ENCODE measurements at regions not wholly inside any gene's neighbourhood (a gene's known extent, or its start where the extent isn't known, plus 50 kb on each side); places are given as distances from the start of the nearest gene placed in this dataset.

DNA sequence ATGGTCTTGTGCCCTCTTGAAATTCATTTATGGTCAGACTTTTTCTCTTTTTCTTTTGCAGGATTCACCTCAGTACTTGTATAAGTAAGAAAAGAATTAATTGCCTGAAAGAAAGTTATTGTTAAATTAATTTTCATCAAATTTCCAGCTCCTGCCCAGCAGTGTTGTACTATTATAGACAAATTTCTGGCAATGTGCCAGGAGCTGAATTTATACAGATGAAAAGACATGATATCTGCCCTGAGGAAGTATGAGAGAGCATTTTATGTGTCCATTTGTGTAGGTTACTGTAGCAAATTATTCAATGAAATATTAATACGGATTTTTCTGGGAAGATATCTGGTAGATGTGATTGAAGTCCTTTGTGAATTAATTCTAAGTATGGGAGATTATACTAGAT, 2371.5 kb upstream of the TENM3 start:
- TF ChIP-seq, protein P1, sequence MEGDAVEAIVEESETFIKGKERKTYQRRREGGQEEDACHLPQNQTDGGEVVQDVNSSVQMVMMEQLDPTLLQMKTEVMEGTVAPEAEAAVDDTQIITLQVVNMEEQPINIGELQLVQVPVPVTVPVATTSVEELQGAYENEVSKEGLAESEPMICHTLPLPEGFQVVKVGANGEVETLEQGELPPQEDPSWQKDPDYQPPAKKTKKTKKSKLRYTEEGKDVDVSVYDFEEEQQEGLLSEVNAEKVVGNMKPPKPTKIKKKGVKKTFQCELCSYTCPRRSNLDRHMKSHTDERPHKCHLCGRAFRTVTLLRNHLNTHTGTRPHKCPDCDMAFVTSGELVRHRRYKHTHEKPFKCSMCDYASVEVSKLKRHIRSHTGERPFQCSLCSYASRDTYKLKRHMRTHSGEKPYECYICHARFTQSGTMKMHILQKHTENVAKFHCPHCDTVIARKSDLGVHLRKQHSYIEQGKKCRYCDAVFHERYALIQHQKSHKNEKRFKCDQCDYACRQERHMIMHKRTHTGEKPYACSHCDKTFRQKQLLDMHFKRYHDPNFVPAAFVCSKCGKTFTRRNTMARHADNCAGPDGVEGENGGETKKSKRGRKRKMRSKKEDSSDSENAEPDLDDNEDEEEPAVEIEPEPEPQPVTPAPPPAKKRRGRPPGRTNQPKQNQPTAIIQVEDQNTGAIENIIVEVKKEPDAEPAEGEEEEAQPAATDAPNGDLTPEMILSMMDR (IDR thresholded peaks at IDR 0.05; ENCODE audit: insufficient read depth, low read length), result no peak
- H3K4me3 ChIP-seq (ENCODE audit: low read depth, low read length), result no peak overlapping the region
- DNase-seq (ENCODE audit: low read depth), result no peak

DNA sequence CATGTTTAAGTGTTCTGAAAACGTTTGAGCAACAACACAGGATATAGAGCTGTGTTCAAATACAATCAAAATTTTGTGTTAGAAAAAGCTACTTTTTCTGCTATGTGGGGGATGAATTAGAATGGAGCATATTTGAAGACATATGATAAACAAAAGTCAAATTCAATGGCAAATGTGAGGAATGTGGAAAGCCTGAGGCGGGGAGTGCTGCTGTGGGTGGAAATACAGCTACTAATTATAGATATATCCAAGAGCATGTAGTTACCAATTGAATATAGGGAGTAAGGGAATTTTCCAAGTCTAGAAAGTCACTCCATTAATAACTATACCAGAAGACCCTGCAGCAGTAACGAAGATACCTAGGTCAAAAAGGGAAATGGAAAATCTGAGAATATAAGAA, 2370.4 kb upstream of the TENM3 start:
- DNase-seq (ENCODE audit: low read depth), result no peak
- TF ChIP-seq, protein P1 (IDR thresholded peaks at IDR 0.05; ENCODE audit: insufficient read depth, low read length), result no peak
- no peak overlapping the region for H3K4me3 ChIP-seq (ENCODE audit: low read depth, low read length)

DNA sequence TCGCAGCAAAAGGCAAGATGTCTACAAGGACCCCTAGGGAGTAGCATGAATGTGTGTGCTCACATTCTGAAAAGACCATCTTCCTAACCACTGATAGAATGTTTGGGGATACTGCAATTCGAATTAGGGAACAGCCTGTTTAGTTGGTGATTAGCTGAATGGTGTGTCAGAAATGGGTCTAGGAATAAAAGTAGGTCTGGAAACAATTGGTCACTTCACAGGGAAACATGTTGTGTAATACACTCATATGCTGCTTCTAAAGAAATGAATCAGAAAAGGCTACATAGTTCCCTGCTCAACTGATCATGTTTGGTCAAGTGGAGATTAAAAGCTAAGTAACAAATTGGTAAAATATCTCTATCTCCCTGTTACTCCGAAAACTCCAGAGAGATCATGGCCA, 2362.4 kb upstream of the TENM3 start:
- H3K4me3 ChIP-seq (ENCODE audit: low read depth, low read length), result no peak overlapping the region
- DNase-seq (ENCODE audit: low read depth), result no peak
- TF ChIP-seq, protein P1 (IDR thresholded peaks at IDR 0.05; ENCODE audit: insufficient read depth, low read length), result no peak

DNA sequence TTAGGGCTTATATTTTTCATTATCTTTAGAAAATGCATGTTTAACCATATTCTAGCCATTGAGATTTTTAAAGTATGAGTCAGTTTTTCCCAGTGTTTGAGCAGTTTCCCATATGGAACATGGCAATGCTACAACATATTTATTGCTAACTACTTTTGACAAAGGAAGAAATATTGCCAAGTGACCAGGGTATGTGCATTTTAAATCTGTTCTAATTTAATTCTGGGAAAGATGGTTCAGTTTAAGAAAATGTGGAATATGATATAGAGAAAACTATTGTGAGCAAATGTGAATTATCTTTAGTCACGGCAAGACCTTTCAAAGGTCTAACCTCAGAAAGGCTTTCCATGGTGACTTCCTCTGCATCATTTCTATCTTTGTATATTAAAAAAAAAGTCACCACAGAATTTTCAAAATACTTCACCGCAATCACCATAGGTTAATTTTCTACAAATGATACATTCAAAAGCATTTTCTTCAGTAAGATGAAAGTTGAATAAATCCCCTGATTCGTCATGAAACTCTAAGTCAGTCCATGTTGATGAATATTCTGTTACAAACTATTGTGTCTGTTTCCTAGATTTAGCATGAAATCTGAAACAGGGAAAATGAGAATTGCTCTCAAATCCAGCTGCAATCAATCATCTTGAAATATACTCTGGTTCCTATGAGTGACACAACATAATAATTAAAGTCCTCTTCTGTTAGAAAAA, 2349.0 kb upstream of the TENM3 start:
- TF ChIP-seq, protein P1 (IDR thresholded peaks at IDR 0.05; ENCODE audit: insufficient read depth, low read length), result no peak
- DNase-seq (ENCODE audit: low read depth), result no peak

DNA sequence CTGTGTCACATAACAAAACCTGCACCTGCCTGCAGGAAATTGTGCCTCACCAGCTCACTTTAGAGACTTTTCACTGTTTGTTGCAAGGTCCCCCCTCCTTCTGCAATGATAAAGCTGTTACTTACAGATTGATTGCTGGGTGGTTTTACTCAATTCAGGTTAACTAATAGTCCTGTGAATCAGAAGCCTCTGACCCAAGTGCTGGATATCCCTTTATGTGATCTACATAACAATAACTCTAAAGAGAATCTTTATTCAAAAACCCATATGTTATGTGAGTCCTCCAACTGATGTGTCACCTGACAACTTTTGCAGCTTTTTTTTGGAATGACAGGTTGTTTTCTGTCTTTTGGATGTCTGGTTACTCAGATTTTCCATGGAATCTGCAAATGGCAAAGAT, 2323.6 kb upstream of the TENM3 start:
- no peak for DNase-seq (ENCODE audit: low read depth)
- H3K4me3 ChIP-seq (ENCODE audit: low read depth, low read length), result no peak overlapping the region
- TF ChIP-seq, protein P1 (IDR thresholded peaks at IDR 0.05; ENCODE audit: insufficient read depth, low read length), result no peak

More for the DNA sequence above, 2349.0 kb upstream of the TENM3 start:
- H3K4me3 ChIP-seq (ENCODE audit: low read depth, low read length), result no peak overlapping the region

DNA sequence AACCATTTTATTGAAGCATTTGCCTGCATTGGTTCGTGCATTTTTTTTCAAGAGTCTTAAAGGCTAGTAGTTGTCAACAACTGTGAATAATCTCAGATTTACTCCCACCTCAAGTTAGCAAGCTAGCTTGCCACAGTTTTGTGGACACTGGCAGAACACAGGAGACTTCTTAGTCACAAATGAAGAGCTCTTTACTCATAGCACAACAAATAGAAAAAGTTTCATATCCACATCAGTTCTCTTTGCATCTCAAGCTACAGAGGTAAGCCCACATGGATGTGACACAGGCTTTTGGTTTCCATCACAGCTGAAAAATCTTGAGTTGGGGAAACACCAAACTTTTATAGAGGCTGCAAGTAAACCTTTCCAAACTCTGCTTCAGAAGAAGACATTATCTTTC, 2315.7 kb upstream of the TENM3 start:
- TF ChIP-seq, protein P1 (IDR thresholded peaks at IDR 0.05; ENCODE audit: insufficient read depth, low read length), result no peak
- no peak overlapping the region for H3K4me3 ChIP-seq (ENCODE audit: low read depth, low read length)
- DNase-seq (ENCODE audit: low read depth), result no peak

DNA sequence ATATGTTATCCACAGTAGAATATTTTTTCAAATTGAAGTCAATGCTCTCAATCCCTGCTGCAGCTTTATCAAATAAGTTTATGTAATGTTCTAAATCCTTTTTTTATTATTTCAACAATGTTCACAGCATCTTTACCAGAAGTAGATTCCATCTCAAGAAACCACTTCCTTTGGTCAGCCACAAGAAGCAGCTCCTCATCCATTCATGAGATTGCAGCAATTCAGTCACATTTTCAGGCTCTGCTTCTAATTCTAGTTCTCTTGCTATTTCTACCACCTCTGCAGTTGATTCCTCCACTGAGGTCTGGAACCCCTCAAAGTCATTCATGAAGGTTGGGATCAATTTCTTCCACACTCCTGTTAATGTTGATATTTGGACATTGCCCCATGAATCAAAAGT, 2301.3 kb upstream of the TENM3 start:
- TF ChIP-seq, protein P1 (IDR thresholded peaks at IDR 0.05; ENCODE audit: insufficient read depth, low read length), result no peak
- DNase-seq (ENCODE audit: low read depth), result no peak
- no peak overlapping the region for H3K4me3 ChIP-seq (ENCODE audit: low read depth, low read length)
